ENCODE measurements at regions not wholly inside any gene's neighbourhood (a gene's known extent, or its start where the extent isn't known, plus 50 kb on each side); places are given as distances from the start of the nearest gene placed in this dataset.

- intact Hi-C loops (cut with DNase I) = no loop called here
- 27 to 45% methylated on average over 2 of the region's 2 CpGs for WGBS, 2 donors
- TF ChIP-seq CTCF (IDR thresholded peaks at IDR 0.05) = no peak
- Histone ChIP-seq H3K9me3 (peaks cover 0 to 3% (median 0%) of the 10 kb centered on the region in 11 donors), H3K27ac (no peak overlapping the region), H3K27me3 (no peaks in the 10 kb centered on the region), H3K4me3 (no peak overlapping the region), H3K36me3 (no peaks in the 10 kb centered on the region), H3K4me1 (no peaks in the 10 kb centered on the region)
- no peak for ATAC-seq
- DNase-seq = no peak
Measured at GRCh38 chr5:51194671-51195070, 188.6 kb upstream of the ISL1 start.

DNA sequence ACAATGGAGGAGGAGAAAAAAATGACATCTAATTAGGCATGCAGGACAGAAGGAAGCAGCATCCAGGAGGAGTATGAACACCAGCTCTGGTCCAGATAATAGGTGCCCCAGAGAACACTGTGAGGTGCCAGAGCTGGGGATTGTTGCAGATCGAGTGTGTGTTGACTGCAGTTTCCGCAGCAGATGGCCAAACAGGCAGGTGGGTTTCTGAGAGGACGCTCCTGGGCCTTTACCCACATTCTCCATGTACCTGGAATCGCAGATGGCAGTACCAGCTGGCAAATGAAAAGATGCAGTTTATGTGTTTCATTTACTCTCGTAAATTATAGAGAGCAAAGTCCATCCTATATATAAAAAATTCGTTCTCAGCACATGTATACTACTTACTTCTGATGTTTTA is 182.2 kb upstream of the ISL1 start:
- no peaks in the 10 kb centered on the region for H3K27me3 ChIP-seq
- no peak overlapping the region for H3K4me3 ChIP-seq
- WGBS, 2 donors = 69 to 71% methylated on average over 6 of the region's 6 CpGs
- DNase-seq (no peak), ATAC-seq (no peak)
- no peak overlapping the region for H3K27ac ChIP-seq
- TF ChIP-seq CTCF (IDR thresholded peaks at IDR 0.05) = no peak
- intact Hi-C loops (cut with DNase I) = no loop called here
- H3K36me3 ChIP-seq = no peaks in the 10 kb centered on the region
- peaks cover 0 to 3% (median 0%) of the 10 kb centered on the region in 11 donors for H3K9me3 ChIP-seq
- no peaks in the 10 kb centered on the region for H3K4me1 ChIP-seq

GRCh38 chr5:51201708-51202107 is 181.5 kb upstream of the ISL1 start:
- Histone ChIP-seq H3K9me3 (peaks cover 0 to 3% (median 0%) of the 10 kb centered on the region in 11 donors), H3K27ac (no peak overlapping the region), H3K4me1 (no peaks in the 10 kb centered on the region), H3K4me3 (no peak overlapping the region), H3K36me3 (no peaks in the 10 kb centered on the region), H3K27me3 (no peaks in the 10 kb centered on the region)
- intact Hi-C loops (cut with DNase I) = no loop called here
- WGBS, 2 donors = 78 to 80% methylated on average over 1 of the region's 1 CpG
- no peak for ATAC-seq
- TF ChIP-seq CTCF (IDR thresholded peaks at IDR 0.05) = no peak
- no peak for DNase-seq

GRCh38 chr5:51202161-51202560 is 181.1 kb upstream of the ISL1 start:
- intact Hi-C loops (cut with DNase I) = no loop called here
- Histone ChIP-seq H3K4me1 (no peaks in the 10 kb centered on the region), H3K27me3 (no peaks in the 10 kb centered on the region), H3K9me3 (peaks cover 0 to 3% (median 0%) of the 10 kb centered on the region in 11 donors), H3K27ac (no peak overlapping the region), H3K4me3 (no peak overlapping the region), H3K36me3 (no peaks in the 10 kb centered on the region)
- WGBS, 2 donors = 54 to 60% methylated on average over 2 of the region's 2 CpGs
- TF ChIP-seq CTCF (IDR thresholded peaks at IDR 0.05) = no peak
- no peak for DNase-seq
- no peak for ATAC-seq

DNA sequence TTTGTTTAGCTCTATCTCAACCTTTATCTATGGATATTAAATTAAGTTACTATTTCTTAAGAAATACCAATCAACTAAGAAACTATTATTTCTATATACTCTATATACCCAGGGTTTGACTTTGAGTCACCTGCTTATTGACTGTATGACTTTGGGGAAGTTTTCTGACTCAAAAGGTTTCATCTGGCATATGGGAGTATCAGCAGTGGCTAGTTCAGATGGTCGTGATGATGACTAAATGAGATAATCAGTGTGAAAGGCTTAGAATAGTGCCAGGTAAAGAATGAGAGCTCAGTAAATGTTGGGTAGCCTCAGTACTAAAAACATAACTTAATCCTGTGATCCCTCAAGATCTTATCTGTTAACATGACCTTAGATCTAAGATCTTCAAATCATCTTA is 179.7 kb upstream of the ISL1 start:
- no peak for DNase-seq
- Histone ChIP-seq H3K9me3 (peaks cover 0 to 3% (median 0%) of the 10 kb centered on the region in 11 donors), H3K4me3 (no peak overlapping the region), H3K4me1 (no peaks in the 10 kb centered on the region), H3K27me3 (no peaks in the 10 kb centered on the region), H3K27ac (no peak overlapping the region), H3K36me3 (no peaks in the 10 kb centered on the region)
- TF ChIP-seq CTCF (IDR thresholded peaks at IDR 0.05) = no peak
- 47 to 57% methylated on average over 1 of the region's 1 CpG for WGBS, 2 donors
- intact Hi-C loops (cut with DNase I) = no loop called here
- ATAC-seq = no peak
